HG03095 (cell line): ENCODE measurements at regions not wholly inside any gene's neighbourhood (a gene's known extent, or its start where the extent isn't known, plus 50 kb on each side); places are given as distances from the start of the nearest gene placed in this dataset.

ENCODE experiments used
- ATAC-seq: cut with Tn5 transposase; IDR thresholded peaks from one replicate; pipeline ENCODE4 v1.9.1; 2021; ENCODE audit warnings: moderate library complexity; ENCODE audit not compliant: unreplicated experiment

GRCh38 chr6:127032971-127033370, 85.5 kb upstream of the RSPO3 start:
- no peak for ATAC-seq

DNA sequence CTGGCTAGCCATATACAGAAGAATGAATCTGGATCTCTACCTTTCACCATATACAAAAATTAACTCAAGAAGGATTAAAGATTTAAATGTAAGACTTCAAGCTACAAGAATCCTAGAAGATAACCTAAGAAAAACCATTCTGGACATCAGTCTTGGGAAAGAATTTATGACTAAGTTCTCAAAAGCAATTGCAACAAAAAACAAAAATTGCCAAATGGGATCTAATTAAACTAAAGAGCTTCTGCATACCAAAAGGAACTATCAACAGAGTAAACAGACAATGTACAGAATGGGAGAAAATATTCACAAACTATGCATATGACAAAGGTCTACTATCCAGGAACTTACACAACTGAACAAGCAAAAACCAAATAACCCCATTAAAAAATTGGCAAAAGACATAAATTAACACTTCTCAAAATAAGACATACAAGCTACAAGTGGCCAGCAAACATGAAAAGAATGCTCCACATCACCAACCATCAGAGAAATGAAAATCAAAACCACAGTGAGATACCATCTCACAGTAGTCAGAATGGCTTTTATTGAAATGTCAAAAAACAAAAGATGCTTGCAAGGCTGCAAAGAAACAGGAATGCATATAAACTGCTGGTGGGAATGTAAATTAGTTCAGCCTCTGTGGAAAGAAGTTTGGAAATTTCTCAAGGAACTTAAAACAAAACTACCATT, 66.8 kb upstream of the RSPO3 start:
- ATAC-seq = no peak

DNA sequence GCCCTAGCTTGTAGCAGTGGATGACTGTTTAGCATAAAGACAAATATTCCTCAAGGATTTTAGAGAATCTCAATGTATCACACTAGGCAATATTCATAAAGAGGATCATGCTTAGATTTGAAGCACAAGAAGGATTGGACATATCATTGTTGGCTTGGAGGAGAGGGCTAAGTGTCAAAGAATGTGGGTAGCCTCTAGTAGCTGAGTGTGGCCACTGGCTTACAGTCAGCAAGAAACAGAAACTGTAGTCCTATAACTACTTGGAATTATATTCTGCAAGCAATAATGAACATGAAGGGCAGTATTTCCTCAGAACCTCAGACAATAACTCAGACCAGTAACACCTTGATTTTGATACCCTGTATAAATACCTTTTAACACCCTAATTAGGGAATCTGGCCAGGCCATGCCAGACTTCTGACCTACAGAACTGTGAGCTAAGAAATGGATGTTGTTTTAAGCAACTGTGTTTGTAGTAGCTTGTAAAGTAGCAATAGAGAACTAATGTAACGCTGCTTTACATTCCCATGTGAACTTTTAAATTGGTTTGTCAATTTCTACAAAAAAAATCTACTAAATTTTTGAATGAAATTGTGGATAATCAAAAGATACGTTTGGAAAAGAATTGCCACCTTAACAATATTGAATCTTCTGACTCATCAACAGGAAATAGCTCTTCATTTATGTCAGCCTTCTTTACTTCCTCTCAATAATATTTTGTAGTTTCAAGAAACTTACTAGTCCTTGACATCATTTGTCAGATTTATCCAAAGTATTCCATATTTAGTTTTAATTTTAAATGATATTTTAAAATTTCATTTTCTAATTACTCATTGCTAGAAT, 65.2 kb upstream of the RSPO3 start:
- ATAC-seq = no peak

- no peak for ATAC-seq
Measured at GRCh38 chr6:127053875-127054235, 64.6 kb upstream of the RSPO3 start.

DNA sequence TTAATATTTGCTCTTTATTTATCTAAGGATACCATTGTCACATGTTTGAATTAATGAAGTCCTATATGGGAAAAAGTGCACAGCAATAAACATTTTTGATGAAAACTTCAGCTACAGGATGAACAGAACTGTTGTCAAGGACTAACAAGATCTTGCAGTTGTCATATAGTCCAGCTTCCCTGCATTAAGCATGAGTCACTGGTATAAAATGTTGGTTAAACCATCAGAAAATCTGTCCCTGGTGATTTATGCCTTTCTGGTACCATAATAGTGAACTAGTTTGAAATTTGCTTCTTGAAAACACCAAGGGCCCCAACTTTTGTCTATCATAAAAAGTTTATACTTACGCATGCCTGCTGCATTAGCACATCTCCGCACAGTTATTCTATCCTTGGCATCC, 60.4 kb upstream of the RSPO3 start:
- no peak for ATAC-seq

DNA sequence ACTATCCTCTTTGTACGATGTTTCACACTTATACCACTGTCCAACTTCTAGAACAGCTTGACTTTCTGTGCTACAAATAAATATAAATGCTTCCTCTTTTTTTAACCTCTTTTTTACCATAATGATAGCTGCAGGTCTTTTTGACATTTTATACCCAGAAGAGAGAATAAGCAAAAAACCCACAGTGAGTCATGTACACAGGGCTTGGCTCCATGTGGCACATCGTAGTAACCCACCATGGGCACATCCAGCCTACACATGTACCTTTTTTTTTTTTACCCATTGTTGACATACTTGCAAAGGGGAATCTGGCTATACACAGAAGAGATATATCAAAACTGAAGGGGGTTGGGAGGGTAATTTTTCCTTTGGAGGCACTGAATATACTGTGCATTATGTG, 59.5 kb upstream of the RSPO3 start:
- ATAC-seq = no peak
